ENCODE measurements at regions not wholly inside any gene's neighbourhood (a gene's known extent, or its start where the extent isn't known, plus 50 kb on each side); places are given as distances from the start of the nearest gene placed in this dataset.
"Not testable (repeated sequence)": the region's sequence is repeated elsewhere in the genome, so short reads cannot be mapped to it uniquely, and the experiment has no call there.

- DNase-seq (ENCODE audit: low read depth): no peak
These were observed 184.7 kb downstream of the C9orf50 start for GRCh38 chr9:129435988-129436717.

DNA sequence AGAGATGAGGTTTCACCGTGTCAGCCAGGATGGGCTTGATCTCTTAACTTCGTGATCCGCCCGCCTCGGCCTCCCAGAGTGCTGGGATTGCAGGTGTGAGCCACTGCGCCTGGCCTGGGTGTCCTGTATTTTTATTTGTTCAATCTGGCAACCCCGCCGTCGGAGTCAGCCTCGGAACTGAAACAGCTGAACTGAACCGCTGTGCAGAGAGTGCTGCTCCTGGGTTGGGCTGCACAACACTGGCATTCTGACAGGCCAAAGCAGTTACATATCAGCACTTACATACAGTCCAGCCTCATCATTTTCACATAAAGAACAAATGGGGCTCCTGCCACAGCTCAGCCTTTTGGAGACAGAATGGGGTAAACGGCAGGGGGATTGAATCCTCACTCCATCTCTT, 185.6 kb downstream of the C9orf50 start:
- no peak for DNase-seq (ENCODE audit: low read depth)

DNA sequence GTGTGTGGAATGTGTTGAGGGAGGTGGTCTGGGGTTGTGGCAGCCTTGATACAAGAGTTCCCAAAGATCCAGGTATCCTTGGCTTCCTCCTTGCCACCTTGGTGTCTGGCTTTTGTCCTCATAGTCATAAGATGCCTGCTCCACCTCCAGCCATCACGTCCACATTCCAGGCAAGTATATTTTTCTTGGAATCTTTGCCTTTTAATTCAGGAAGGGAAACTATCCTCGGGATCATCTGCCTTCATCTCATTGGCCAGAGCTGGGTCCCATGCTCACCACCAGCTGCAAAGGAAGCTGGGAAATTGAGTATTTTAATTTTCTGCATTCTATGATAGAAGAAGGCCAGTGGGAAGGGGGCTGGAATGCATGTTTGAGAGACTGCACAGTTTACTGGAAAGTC, 186.7 kb downstream of the C9orf50 start:
- DNase-seq (ENCODE audit: low read depth): no peak

DNA sequence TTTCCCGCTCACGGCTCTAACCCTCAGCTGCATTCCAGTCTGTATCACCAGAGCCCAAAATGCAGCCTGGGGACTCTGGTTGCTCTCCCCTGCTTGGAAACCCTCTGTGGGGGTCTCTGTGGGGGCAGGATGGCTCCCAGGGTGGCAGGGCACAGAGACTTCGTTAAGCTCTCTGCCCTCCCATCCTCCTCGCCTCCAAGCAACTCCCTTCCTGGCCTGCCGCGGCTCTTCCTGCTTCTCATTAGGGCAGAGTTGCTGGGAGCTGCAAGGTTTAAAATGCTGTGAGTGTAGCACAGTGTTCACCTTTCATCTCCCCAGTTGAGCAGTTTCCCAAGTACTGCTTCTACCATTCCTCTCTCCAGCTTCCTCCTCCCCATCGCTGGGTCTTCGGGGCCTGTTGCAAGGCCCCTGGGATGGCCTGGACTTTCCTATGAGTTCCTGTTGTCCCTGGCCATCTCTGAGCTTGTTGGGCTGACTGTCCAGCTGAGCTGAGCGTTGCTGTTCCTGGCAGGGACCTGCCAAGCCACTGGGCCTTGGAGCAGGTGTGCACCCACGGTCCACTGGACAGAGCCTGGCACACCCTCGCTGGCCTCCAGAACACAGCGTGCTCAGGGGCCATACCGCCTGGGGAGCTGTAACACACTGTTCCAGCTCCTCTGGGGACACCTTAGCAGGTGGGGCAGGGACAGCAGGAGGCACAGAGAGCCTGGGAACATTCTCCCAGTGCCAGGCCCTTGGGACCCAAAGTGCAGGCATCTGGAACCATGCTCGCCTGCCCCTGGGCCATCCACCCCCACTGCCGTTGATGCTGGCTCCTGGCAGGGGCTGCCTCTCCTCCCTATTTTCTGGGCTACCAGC, 188.4 kb downstream of the C9orf50 start:
- DNase-seq (ENCODE audit: low read depth): no peak

DNA sequence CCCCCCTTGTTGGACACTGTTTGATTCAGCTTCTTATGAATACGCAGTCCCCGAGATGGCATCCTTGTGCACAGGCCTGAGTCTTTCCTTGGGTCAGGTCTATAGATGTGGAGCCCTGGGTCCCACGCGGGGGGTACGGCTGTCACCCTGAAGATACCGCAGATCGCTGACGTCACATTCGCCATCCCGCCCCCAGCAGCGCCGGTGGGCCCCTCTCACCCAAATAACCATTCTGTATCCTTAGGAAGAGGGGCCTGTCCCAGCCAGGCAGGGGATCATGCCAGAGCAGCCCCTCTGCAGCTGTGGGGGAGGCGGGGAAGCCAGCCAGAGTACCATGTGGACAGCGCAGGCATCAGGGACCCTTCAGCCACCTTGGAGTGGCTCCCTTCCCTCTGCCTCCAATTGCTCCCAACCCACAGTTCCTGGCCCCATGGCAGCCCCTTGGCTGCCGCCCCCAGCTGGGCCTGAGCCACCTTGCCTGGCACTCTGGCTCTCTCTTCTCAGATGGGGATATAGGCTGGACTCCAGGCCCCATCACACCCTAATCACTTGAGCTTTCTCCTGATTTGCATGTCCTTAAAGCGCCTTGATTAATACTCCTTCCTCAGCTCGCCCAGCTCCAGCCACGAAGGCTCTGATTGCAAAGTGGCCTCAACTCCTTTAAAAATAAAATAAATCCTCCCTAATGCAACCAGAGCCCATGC, 189.8 kb downstream of the C9orf50 start:
- DNase-seq (ENCODE audit: low read depth): no peak

DNA sequence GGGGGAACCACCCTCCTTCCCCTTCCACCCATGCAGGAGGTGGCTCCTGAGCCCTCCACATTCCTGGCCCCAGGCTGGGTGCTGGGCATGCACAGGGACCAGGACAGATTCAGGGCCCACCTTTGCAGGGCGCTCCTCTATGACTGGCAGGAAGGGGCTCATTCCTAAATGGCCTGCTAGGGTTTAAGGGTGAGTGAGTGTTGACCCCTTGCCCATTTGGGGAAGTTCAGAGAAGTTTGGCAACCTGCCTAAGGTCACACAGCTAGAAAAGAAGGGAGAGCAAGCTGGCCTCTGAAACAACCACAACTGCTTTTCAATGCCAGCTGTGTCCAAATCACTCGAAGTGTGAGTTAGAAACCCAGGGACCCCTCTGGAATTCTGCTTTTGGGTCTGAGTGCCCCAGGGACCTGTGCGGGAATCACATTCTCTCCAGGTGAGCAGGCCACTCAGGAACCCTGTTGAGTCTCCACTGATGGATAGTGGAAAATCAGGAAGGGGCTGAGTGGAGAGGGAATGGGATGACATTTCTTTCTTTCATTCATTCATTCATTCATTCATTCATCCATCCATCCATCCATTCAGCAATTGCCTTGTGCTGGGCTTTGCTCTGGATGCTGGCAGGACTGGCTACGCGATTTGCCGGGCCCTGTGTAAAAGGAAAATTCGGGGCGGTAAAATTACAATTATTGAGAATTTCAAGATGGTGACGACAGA, 191.9 kb downstream of the C9orf50 start:
- no peak for DNase-seq (ENCODE audit: low read depth)

- DNase-seq (ENCODE audit: low read depth): no peak
These were observed 193.8 kb downstream of the C9orf50 start for GRCh38 chr9:129427149-129427548.

DNA sequence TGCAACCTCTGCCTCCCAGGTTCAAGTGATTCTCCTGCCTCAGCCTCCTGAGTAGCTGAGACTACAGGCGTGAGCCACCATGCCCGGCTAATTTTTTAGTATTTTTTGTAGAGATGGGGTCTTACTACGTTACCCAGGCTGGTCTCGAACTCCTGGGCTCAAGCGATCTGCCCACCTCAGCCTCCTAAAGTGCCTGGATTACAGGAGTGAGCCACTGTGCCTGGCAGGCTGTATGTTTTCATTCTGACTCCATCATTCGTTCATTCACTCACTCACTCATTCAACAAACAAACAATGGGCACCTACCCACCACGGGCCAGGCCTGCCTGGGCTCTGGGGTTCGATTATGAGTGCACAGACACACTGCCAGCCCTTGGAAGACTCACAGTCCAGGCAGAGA, 197.1 kb downstream of the C9orf50 start:
- DNase-seq (ENCODE audit: low read depth): not testable (repeated sequence)

GRCh38 chr9:129423216-129423615, 197.7 kb downstream of the C9orf50 start:
- no peak for DNase-seq (ENCODE audit: low read depth)

DNA sequence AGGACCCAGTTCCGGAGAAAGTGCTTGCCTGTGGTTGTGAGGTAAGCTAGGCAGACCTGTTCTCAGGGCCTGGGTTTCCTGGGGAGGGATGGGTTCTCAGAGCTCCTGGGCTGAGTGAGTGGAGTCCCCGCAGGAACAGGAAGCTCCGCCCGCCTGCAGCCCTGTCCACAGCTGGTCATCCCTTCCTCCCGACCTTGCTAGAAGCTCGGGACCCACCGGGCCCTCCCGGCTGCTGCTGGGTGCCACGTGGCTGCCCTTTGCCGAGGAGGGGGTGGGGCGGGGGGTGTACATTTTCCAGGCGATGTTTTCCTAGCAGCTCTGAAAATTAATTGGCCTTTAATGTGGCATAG, 198.1 kb downstream of the C9orf50 start:
- no peak for DNase-seq (ENCODE audit: low read depth)

DNA sequence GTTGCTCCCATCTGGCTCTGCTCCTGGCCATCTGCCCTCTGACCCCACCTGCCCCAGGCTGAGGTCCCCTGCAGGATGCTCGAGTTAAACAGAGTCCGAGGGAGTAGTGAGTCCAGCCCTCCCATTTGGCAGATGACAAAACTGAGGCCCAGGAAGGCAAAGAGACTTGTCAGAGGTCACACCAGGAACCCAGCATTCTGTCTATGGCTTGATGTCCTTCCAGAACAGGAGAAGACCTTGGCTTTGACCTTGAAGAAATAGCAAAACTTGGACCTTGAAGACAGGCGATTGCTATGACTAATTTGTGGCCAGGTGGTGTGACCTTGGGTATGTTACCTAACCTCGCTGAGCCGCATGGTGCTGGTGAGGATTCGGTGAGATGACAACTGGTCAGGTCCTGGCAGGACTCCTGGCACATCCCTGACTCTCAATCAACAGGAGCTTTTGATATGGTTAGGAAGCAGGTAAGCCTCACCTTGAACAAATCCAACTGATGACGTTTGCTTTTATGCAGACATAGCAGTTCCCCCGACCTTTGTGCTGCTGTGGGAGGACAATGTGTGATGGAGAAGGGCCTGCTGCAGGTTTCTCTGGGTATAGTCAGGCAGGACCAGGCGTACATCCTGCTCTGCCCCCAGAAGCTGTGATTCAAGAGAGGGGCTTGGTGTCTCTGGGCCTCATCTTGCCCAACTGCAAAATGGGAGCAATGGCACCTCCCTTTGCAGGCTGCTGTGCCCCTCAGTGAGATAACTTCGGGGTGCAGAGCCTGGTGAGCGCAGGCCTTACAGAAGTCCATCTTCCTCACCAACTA, 198.7 kb downstream of the C9orf50 start:
- DNase-seq (ENCODE audit: low read depth): no peak

- DNase-seq (ENCODE audit: low read depth): no peak
These were observed 199.5 kb downstream of the C9orf50 start for GRCh38 chr9:129421371-129421770.

DNA sequence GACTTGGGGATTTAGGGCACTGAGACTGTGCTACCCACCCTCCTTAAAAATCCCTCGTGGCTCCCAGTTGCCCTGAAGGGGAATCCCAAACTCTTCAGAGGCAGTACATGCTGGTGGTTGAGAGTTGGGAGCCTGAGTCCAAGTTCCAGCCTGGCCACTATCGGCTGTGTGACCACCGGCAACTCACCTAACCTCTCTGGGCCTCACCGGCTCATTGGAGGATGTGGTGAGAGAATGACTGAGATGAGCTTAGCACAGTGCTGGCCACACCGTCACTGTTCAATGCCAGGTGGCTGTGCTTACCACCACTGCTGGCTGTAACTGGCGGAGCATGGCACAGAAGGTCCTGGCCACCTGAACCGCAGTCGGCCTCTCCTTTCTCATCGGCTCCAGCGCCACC, 200.2 kb downstream of the C9orf50 start:
- DNase-seq (ENCODE audit: low read depth): no peak

DNA sequence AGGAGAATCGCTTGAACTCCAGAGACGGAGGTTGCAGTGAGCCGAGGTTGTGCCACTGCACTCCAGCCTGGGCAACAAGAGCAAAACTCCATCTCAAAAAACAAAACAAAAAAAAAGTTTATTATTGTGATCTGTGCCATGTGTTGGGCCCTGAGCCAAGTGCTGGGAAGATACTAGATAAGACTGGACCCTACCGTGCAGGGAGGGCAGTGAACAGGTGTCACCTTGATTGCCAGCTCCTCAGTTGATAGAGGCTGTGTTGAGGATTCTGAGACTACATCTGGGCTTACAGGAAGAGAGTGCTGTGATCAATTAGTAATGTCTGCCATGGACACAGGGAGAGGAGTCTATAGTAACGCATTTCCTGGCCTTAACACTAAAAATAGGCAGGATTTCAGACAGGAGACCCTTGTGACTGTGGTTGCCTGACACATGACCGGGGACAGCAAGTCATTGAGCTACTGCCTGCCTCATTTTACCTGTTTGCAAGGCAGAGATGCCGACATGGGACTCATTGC, 201.5 kb downstream of the C9orf50 start:
- DNase-seq (ENCODE audit: low read depth): no peak

DNA sequence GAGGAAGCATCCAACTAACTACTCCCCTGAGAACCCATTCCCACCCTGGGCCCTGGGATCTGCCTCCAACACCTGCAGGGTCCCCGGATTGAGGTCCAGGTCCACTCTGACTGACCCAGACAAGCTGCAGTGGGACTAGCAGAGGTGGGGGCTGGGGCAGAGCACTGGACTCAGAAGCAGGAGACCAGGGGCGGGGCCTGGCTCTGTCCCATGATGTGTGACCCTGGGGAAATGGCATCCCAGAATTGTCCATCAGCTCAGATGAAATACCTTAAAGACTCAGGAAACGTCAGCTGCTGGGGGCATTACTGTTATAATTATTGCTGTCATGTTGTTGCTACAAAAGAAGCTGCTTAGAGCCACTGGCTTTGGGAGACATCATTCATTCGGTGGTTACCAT, 202.4 kb downstream of the C9orf50 start:
- no peak for DNase-seq (ENCODE audit: low read depth)

GRCh38 chr9:129416821-129417539, 203.9 kb downstream of the C9orf50 start:
- DNase-seq (ENCODE audit: low read depth): no peak

GRCh38 chr9:129415942-129416651, 204.8 kb downstream of the C9orf50 start:
- DNase-seq (ENCODE audit: low read depth): no peak

DNA sequence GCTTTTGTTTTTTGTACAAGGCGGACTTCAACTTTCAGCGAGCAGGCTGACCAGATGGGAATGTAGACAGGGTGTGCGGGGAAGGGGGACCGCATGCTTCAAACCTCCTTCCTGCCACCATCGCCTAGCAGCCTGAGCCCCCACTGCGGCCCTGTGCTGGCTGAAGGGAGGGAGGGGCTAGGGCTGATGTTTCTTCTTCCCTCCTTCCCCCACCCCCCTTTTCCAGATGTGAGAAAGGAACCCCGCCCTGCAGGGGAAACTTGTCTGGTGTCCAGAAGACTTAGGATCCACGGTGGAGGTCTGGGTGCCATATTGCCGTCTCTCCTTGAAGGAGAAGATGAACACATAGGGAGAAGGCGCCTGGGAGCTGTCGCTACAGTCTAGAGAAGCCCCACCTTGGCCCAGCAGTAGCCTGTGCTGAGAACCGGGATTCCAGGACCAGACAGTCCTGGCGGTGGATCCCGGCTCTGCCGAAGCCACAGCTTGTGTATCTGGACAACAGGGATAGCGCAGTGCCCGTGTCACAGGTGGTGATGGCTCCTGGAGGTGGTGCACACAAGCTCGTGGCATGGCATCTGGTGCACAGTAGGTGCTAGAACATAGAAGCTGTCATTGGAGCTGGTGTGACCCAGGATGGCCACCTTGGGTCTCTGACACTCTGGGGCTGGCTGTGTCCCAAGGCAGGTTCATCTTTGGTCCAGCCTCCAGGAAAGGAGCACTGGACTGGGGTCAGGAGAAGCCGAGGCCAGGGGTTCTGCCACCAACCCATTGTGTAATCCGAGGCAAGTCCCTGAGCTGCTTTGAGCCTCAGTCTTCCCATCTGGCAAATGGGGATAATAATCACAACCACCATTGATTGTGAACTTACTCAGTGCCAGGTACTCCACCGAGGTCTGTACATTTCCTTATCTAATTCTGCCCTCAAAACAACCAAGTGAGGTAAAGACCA, 205.6 kb downstream of the C9orf50 start:
- no peak for DNase-seq (ENCODE audit: low read depth)
